Suprapubic skin (tissue), 4 donors: ENCODE measurements at regions not wholly inside any gene's neighbourhood (a gene's known extent, or its start where the extent isn't known, plus 50 kb on each side); places are given as distances from the start of the nearest gene placed in this dataset.

Experiments
- DNase-seq, 2 donors: peaks; one replicate each; pipeline ENCODE4 v3.0.0-alpha.2; 2019; ENCODE audit warnings: low spot score in 2 of 2
- H3K27ac ChIP-seq: fragments of 200-600 bp; sonication (generic); one replicate; pipeline ENCODE4 v1.5.1; 2019
- H3K27me3 ChIP-seq: fragments of 200-600 bp; sonication (generic); one replicate; pipeline ENCODE4 v1.5.1; 2019
- H3K36me3 ChIP-seq: fragments of 200-600 bp; sonication (generic); one replicate; pipeline ENCODE4 v1.5.1; 2019
- H3K4me1 ChIP-seq: fragments of 200-600 bp; sonication (generic); one replicate; pipeline ENCODE4 v1.5.1; 2019
- H3K4me3 ChIP-seq: fragments of 200-600 bp; sonication (generic); one replicate; pipeline ENCODE4 v1.5.1; 2019; ENCODE audit warnings: mild to moderate bottlenecking
- H3K9me3 ChIP-seq: fragments of 200-600 bp; sonication (generic); one replicate; pipeline ENCODE4 v1.5.1; 2019
- CTCF ChIP-seq, 2 donors: fragments of 200-600 bp in 1 of 2; fragments of 450-650 bp in 1 of 2; sonication (generic) in 1 of 2; IDR thresholded peaks; one replicate each; pipeline ENCODE4 v1.5.1; 2016 to 2019; ENCODE audit warnings: antibody characterized with exemption in 2 of 2, mild to moderate bottlenecking in 1 of 2, moderate library complexity in 1 of 2
- EP300 ChIP-seq: sonication (generic); formaldehyde crosslinking; IDR thresholded peaks from one replicate; pipeline ENCODE4 v1.6.1; 2017; ENCODE audit warnings: antibody characterized with exemption
- POLR2A ChIP-seq, 2 donors: fragments of 450-650 bp; IDR thresholded peaks; one replicate each; pipeline ENCODE4 v1.6.1; 2017; ENCODE audit warnings: antibody characterized with exemption in 2 of 2, mild to moderate bottlenecking in 2 of 2, moderate library complexity in 2 of 2
- POLR2AphosphoS5 ChIP-seq, 3 donors: sonication (generic); formaldehyde crosslinking; IDR thresholded peaks; one replicate each; pipeline ENCODE4 v1.6.1; 2017; ENCODE audit warnings: antibody characterized with exemption in 3 of 3
- WGBS: methylation state at CpG from one replicate; pipeline ENCODE4 v1.1.5; 2018; 5-methylcytosine and 5-hydroxymethylcytosine counted together

- Histone ChIP-seq H3K27me3 (peaks cover 2% of the 10 kb centered on the region), H3K4me1 (no peaks in the 10 kb centered on the region), H3K27ac (no peak overlapping the region), H3K4me3 (no peak overlapping the region), H3K9me3 (no peaks in the 10 kb centered on the region), H3K36me3 (no peaks in the 10 kb centered on the region)
- 82% methylated on average over 6 of the region's 6 CpGs for WGBS
- TF ChIP-seq POLR2AphosphoS5 (IDR thresholded peaks at IDR 0.05): no peak
- DNase-seq: no peak
Measured at GRCh38 chr14:96722736-96723135, 74.4 kb upstream of the VRK1 start.

- TF ChIP-seq EP300: no peak
- no peak for TF ChIP-seq CTCF (IDR thresholded peaks at IDR 0.05)
- TF ChIP-seq POLR2A (IDR thresholded peaks at IDR 0.05): no peak
- TF ChIP-seq POLR2AphosphoS5 (IDR thresholded peaks at IDR 0.05): no peak
- 87% methylated on average over 10 of the region's 10 CpGs for WGBS
- no peak overlapping the region for H3K27ac ChIP-seq
- no peak overlapping the region for H3K4me3 ChIP-seq
- H3K9me3 ChIP-seq: no peaks in the 10 kb centered on the region
- DNase-seq: no peak
- peaks cover 10% of the 10 kb centered on the region for H3K27me3 ChIP-seq
- H3K36me3 ChIP-seq: no peaks in the 10 kb centered on the region
- H3K4me1 ChIP-seq: no peaks in the 10 kb centered on the region
Measured at GRCh38 chr14:96723946-96724345, 73.2 kb upstream of the VRK1 start.

GRCh38 chr14:96725232-96725631, 72.0 kb upstream of the VRK1 start:
- no peak overlapping the region for H3K27ac ChIP-seq
- no peak for DNase-seq
- H3K4me3 ChIP-seq: no peak overlapping the region
- H3K4me1 ChIP-seq: no peaks in the 10 kb centered on the region
- no peaks in the 10 kb centered on the region for H3K9me3 ChIP-seq
- WGBS: 93% methylated on average over 8 of the region's 8 CpGs
- H3K27me3 ChIP-seq: peaks cover 10% of the 10 kb centered on the region
- H3K36me3 ChIP-seq: no peaks in the 10 kb centered on the region
- TF ChIP-seq POLR2A (IDR thresholded peaks at IDR 0.05) (no peak), EP300 (no peak), POLR2AphosphoS5 (IDR thresholded peaks at IDR 0.05) (no peak), CTCF (IDR thresholded peaks at IDR 0.05) (no peak)

GRCh38 chr14:96727073-96727472, 70.1 kb upstream of the VRK1 start:
- 93% methylated on average over 2 of the region's 2 CpGs for WGBS
- Histone ChIP-seq H3K36me3 (no peaks in the 10 kb centered on the region), H3K9me3 (no peaks in the 10 kb centered on the region), H3K4me1 (no peaks in the 10 kb centered on the region), H3K4me3 (no peak overlapping the region), H3K27ac (no peak overlapping the region), H3K27me3 (peaks cover 13% of the 10 kb centered on the region)
- TF ChIP-seq POLR2A (IDR thresholded peaks at IDR 0.05): no peak
- TF ChIP-seq EP300: no peak
- TF ChIP-seq POLR2AphosphoS5 (IDR thresholded peaks at IDR 0.05): no peak
- TF ChIP-seq CTCF (IDR thresholded peaks at IDR 0.05): no peak
- no peak for DNase-seq

GRCh38 chr14:96727491-96727890, 69.7 kb upstream of the VRK1 start:
- Histone ChIP-seq H3K27me3 (peaks cover 17% of the 10 kb centered on the region), H3K9me3 (no peaks in the 10 kb centered on the region), H3K4me1 (no peaks in the 10 kb centered on the region), H3K36me3 (no peaks in the 10 kb centered on the region), H3K27ac (no peak overlapping the region), H3K4me3 (no peak overlapping the region)
- TF ChIP-seq POLR2A (IDR thresholded peaks at IDR 0.05) (no peak), POLR2AphosphoS5 (IDR thresholded peaks at IDR 0.05) (no peak), CTCF (IDR thresholded peaks at IDR 0.05) (no peak), EP300 (no peak)
- 71% methylated on average over 3 of the region's 3 CpGs for WGBS
- DNase-seq: no peak

GRCh38 chr14:96727980-96728717, 69.0 kb upstream of the VRK1 start:
- no peaks in the 10 kb centered on the region for H3K9me3 ChIP-seq
- no peak for TF ChIP-seq CTCF (IDR thresholded peaks at IDR 0.05)
- TF ChIP-seq POLR2AphosphoS5 (IDR thresholded peaks at IDR 0.05): no peak
- no peak for TF ChIP-seq POLR2A (IDR thresholded peaks at IDR 0.05)
- TF ChIP-seq EP300: no peak
- H3K4me1 ChIP-seq: no peaks in the 10 kb centered on the region
- peaks cover 24% of the 10 kb centered on the region for H3K27me3 ChIP-seq
- no peak overlapping the region for H3K27ac ChIP-seq
- WGBS: 87% methylated on average over 11 of the region's 11 CpGs
- H3K36me3 ChIP-seq: no peaks in the 10 kb centered on the region
- no peak overlapping the region for H3K4me3 ChIP-seq
- no peak for DNase-seq
